HT1080 (cell line): ENCODE measurements at regions not wholly inside any gene's neighbourhood (a gene's known extent, or its start where the extent isn't known, plus 50 kb on each side); places are given as distances from the start of the nearest gene placed in this dataset.

Source experiments
- DNase-seq: peaks from one replicate; pipeline ENCODE4 v3.0.0-alpha.2; 2015; ENCODE audit warnings: low read depth

- no peak for DNase-seq
These were observed 1822.4 kb upstream of the SEL1L start for GRCh38 chr14:83356080-83356479.

- DNase-seq, result no peak
These were observed 1838.6 kb upstream of the SEL1L start for GRCh38 chr14:83372271-83372670.

DNA sequence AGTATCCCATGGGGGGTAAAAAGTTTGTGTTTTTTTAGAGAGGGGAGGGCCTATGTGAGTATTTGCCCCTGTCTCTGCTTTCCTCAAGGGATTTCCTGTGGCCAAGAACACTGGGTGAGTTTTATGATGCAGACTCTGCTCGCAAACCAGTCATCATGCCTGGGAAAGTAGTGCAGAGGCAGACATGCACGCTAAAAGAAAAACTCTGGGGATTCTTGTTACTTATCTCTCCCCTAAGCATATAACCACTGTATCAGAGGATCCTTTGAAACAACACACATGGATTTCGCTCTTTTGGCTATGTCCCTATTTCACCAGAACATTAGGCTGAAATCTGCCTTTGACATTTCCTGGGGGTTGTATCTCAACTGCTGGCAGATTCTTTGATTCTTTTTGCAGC lies 1845.8 kb upstream of the SEL1L start:
- DNase-seq, result no peak

DNA sequence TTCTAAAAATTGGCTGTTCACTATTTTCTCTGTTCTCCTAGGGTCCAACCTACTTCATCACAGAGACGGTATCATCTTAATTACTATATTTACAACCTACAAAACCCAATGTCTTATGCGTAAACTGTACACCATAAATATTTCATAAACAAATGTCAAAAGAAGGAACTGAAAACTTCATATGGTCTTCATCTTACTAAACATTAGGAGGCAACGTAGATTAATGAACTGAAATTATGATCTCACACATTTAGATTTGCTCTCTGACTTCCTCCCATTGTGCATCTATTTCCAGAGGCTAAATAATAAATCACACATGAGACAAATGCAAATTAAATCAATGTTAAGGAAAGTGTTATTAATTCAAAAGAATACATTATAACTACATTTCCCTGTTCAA lies 1850.6 kb upstream of the SEL1L start:
- no peak for DNase-seq

DNA sequence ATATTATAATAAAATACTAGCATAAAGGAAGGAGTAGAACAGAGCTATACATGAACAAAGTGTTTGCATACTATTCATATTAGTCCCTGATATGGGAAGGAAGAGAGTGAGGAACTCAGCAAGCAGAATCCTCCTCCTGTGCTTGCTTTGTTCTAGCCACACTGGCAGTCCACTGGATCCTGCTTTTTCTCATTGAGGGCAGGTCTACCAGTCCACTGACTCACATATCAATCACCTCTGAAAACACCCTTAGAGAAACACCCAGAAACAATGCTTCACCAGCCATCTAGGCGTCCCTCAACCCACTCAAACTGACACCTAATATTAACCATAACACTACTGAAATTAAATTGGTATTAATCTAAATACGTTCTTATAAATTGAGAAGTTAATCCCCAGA lies 1861.7 kb upstream of the SEL1L start:
- peak; percentile 4 for DNase-seq

- DNase-seq, result no peak
These were observed 1882.8 kb upstream of the SEL1L start for GRCh38 chr14:83416476-83416875.

GRCh38 chr14:83419420-83419819 lies 1885.8 kb upstream of the SEL1L start:
- DNase-seq, result no peak

DNA sequence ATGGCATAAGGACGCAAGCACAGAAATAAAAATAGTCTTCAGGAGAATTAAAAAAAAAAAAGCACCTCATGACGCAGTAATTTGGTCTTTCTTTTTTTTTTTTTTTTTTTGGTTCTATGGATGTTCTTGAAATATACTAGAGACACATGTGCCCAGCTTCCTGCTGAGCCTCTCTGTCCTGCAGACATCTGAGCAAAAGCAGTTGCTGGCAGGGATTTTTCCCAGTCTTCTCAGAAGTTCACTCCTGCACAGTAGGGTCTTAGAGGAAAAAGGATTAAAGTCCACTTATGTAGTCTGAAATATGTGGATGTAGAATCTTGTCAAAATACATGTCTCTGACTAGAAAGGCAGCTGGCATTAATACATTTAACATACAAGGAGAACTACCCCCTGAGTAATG lies 1888.1 kb upstream of the SEL1L start:
- no peak for DNase-seq

DNA sequence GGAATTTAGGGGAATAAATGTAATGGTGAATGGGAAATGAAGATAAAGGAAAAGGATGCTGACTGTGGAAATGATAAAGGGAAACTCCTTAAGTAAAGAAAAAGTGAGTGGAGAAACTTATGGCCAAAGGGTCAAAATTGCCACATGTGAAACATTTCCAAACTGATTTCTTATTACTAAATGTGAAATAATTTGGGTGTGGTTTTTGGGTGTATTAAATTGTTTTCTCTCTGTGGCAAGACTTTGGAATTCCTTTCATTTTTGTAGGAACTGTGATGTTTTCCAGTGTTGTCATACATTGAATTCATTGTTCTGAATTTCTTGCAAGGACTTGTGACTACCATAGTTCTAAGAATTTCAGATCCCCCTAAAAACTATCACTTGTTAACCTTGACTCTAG lies 1891.5 kb upstream of the SEL1L start:
- peak; percentile 42 for DNase-seq

- DNase-seq, result no peak
These were observed 1892.1 kb upstream of the SEL1L start for GRCh38 chr14:83425706-83426105.

- DNase-seq, result peak; percentile 2
These were observed 1900.0 kb upstream of the SEL1L start for GRCh38 chr14:83433618-83434017.

- DNase-seq, result no peak
These were observed 1908.1 kb upstream of the SEL1L start for GRCh38 chr14:83441801-83442200.

DNA sequence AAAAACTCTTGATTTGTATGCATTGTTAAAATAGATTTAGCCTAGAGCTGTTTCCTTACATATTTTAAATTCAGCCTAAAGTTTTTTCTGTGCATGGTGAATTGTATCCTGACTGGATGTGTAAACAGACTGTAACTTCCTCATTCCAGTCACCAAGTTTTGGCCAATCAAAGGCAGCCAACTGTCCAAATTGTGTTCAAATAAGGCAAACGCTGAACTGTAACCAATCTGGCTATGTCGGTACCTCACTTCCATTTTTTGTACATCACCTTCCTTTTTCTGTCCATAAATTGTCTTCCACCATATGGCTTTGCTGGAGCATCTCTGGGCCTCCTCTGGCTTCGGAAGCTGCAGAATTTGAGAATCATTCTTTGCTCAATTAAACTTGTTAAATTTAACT lies 1921.9 kb upstream of the SEL1L start:
- no peak for DNase-seq

- no peak for DNase-seq
These were observed 1927.9 kb upstream of the SEL1L start for GRCh38 chr14:83461521-83461920.

DNA sequence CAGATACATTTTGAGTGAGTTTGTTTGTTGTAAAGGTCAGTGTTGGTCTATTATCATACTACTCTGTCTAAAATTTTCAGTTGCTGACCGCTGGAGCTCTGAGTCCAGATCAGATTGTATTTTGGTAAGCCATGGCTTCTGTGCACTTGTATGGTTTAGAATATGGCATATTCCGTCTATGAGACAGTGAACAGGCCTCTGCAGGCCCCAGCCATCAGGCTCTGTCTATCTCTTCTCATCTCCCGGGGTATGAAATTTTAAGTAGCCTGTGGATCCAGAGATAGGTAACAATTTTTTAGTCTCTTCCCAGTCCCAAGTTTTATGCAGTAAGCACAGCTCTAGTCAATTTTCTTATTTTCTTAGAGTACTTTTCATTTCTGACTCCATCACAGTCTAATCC lies 1929.1 kb upstream of the SEL1L start:
- no peak for DNase-seq

DNA sequence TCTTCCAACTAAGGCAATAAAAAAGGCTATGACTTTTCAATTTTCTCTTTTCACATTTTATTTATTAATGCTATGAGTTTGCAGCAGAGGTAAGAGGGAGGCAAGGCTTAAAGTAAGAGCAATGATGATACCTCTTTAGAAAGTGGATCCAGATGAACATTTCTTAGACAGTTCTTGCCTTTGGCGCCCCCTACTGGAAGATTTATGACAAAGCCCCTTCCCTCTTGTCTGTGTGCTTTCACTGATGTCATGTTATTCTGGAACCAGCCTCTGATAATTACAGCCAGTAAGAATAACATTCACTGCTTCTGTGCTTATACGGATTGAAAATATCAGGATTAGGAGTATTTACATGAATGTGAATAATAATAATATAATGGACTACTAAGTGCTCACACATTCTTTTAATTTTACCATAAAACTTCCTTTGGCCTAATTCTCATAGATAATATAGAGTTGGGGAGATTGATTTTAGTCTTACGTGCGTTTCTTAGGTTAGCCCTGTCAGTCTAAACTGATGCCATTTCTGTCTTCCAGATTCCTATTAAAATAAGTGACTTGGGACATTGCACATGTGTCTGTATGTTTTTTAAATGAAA lies 1929.9 kb upstream of the SEL1L start:
- peak; percentile 31 for DNase-seq

DNA sequence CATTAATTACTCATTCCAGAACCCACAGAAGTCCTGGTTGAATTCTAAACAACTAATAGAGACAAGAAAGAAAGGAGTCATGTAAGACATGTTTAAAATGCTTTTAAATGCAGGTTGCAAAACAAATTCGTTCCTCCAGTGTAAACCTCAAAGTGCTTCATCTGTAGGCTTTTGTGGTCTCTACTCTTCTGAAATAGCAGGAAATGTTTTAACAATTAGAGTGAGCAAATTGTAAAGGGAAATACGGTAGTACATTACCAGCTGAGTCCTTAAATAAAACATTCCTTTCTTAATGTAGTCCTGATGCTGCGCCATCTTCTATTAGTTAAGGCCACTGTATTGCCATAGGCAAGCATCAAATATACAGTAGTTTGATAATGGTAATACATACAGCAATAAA lies 1934.2 kb upstream of the SEL1L start:
- no peak for DNase-seq

- DNase-seq, result no peak
These were observed 1936.8 kb upstream of the SEL1L start for GRCh38 chr14:83470466-83470865.

DNA sequence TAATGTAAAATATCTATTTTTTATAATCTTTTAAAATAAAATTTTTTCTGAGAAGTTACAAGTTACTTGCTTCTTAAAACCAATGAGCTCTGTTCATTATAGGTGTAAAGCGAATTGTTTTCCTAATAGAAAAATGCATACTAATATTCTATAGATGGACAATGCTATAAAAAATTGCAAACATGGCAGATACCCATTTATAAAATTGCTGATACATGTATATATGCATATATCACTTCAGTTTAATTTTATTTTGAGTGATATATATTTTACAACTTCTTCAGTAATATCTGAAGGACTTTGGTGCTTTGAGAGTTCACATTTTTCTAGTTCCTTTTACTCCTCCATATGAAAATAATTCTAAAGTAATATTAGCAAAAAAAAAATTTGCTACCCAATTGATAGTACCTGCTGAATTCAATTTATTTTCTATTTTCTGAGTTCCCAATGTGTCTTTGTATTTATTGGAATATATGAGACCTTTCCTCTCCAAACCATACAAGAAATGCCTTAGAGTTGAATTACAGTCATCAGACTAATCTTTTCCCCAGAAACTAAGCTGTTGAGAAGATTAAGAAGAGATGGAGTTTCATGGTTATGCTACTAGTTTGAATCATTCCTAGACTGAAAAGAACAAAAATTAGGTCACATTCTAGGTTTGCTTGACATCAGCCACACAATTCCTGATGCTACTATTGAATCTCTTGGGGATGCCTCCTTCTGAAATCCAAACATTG lies 1937.5 kb upstream of the SEL1L start:
- DNase-seq, result no peak

GRCh38 chr14:83473416-83474235 lies 1940.0 kb upstream of the SEL1L start:
- DNase-seq, result no peak

GRCh38 chr14:83478741-83479140 lies 1945.1 kb upstream of the SEL1L start:
- DNase-seq, result peak; percentile 38

DNA sequence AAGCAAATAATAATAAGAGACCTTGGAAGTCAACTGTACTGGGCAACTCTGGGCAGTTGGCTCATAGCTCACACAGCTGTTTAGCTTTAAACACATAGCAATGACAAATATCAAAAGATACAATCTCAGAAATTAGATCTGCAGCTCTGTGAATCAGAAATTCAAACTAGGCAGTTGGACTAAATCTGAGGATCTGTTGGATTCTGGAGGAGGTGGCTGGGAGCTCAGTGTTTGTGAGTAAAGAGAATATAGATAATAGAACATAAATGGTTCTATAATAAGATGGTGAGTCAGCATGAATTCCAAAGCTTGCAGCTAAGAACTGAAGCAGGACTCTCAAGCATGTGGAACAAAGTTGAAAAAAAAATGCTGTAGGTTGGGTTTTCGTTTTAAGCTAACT lies 1949.4 kb upstream of the SEL1L start:
- peak; percentile 2 for DNase-seq

- peak; percentile 15 for DNase-seq
These were observed 1951.9 kb upstream of the SEL1L start for GRCh38 chr14:83485591-83485990.
